ENCODE measurements at regions not wholly inside any gene's neighbourhood (a gene's known extent, or its start where the extent isn't known, plus 50 kb on each side); places are given as distances from the start of the nearest gene placed in this dataset.

DNA sequence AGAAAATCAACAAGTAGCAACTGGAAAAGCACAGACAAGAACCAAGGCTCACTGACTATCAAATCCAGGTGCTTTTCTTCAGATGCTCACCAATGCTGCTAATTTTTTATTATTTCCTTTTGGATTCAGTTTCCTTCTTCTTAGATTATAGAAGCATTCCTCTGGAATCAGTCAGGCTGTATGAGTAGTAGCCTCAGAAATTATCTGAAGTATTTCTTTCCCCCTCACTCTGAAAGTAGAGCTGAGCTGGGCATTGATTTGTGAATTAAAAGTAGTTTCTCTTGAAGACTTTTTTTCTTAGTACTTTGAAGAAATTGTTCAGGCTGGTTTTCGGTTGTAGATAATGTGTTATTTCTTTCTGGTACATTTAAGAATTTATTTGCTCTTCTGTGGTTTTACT, 273.7 kb downstream of the NOL4 start:
- Histone ChIP-seq H3K27me3 (ENCODE audit: insufficient read depth, low read length, poor library complexity) (no peaks in the 10 kb centered on the region), H3K56ac (ENCODE audit: low read length) (no peak overlapping the region), H3K4ac (ENCODE audit: low read depth, low read length) (no peak overlapping the region), H3K4me3 (ENCODE audit: low read length) (no peak overlapping the region), H3K18ac (ENCODE audit: low read length) (no peak overlapping the region), H3K27ac (ENCODE audit: low read depth, low read length) (no peak overlapping the region), H3K79me1 (ENCODE audit: low read length) (no peaks in the 10 kb centered on the region), H3K79me2 (ENCODE audit: control insufficient read depth, insufficient read depth, low read length) (no peaks in the 10 kb centered on the region), H4K8ac (ENCODE audit: low read depth, low read length) (no peak overlapping the region), H2AK5ac (ENCODE audit: low read length) (no peak overlapping the region), H3K4me1 (ENCODE audit: control insufficient read depth, low read depth, low read length) (no peaks in the 10 kb centered on the region), H4K5ac (ENCODE audit: low read length) (no peak overlapping the region), H2BK5ac (ENCODE audit: low read length) (no peak overlapping the region), H2BK120ac (ENCODE audit: low read depth, low read length) (no peak overlapping the region), H3K36me3 (ENCODE audit: control insufficient read depth, insufficient read depth, low read length) (no peaks in the 10 kb centered on the region), H3K9ac (ENCODE audit: low read length) (no peak overlapping the region), H3K4me2 (ENCODE audit: low read length) (no peak overlapping the region), H3K23ac (ENCODE audit: low read length) (no peak overlapping the region), H2BK15ac (replicated peaks; ENCODE audit: low read depth) (no peak overlapping the region)
- DNase-seq = no peak
- no CpG with 5 or more reads among the region's 1 CpG for WGBS (ENCODE audit: extremely low coverage, insufficient coverage, low lambda C conversion rate)

DNA sequence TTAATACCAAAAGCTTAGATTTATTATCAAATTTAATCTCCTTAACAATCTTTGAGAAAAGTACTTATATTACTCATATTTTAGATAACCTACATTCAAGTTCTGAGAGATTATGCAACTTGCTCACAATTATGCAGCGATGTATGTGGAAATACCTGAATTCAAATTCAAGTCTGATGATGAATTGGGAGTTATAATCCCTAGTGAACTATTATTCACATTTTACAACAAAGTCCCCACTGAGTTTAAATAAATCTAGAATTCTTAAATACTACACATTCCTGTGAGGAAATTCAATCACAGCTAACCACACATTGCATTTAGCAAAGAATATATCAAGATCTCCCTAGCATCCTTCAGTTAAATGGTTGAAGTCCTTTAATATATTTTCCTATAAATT, 278.4 kb downstream of the NOL4 start:
- H3K56ac ChIP-seq (ENCODE audit: low read length) = no peak overlapping the region

DNA sequence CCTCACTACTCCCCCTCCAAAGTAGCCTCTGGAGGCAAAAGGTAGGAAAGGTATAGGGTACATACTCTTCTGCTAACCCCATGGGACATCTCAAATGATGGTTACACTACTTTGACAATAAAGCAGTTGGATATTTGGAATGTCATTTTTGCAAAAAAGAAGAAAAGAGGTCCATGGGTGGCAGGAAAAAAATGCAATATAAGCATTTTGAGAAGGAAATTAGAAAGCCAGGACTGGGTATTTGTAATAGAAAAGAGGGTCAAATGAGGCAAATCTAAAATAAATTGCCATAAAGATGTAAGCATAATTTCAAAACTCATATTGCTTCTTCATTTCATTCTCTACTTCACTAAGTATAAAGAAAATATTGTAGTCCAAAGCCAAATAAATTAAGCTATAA, 280.2 kb downstream of the NOL4 start:
- no peak overlapping the region for H4K8ac ChIP-seq (ENCODE audit: low read depth, low read length)
- H2BK120ac ChIP-seq (ENCODE audit: low read depth, low read length) = no peak overlapping the region
- H3K79me1 ChIP-seq (ENCODE audit: low read length) = no peaks in the 10 kb centered on the region
- no peak overlapping the region for H3K4me2 ChIP-seq (ENCODE audit: low read length)
- no peak overlapping the region for H3K23ac ChIP-seq (ENCODE audit: low read length)
- H3K27ac ChIP-seq (ENCODE audit: low read depth, low read length) = no peak overlapping the region
- H3K4ac ChIP-seq (ENCODE audit: low read depth, low read length) = no peak overlapping the region
- H3K4me3 ChIP-seq (ENCODE audit: low read length) = no peak overlapping the region
- no peak overlapping the region for H3K9ac ChIP-seq (ENCODE audit: low read length)
- no peaks in the 10 kb centered on the region for H3K79me2 ChIP-seq (ENCODE audit: control insufficient read depth, insufficient read depth, low read length)
- no peaks in the 10 kb centered on the region for H3K4me1 ChIP-seq (ENCODE audit: control insufficient read depth, low read depth, low read length)
- no peaks in the 10 kb centered on the region for H3K36me3 ChIP-seq (ENCODE audit: control insufficient read depth, insufficient read depth, low read length)
- H4K5ac ChIP-seq (ENCODE audit: low read length) = no peak overlapping the region
- H3K18ac ChIP-seq (ENCODE audit: low read length) = no peak overlapping the region
- H3K56ac ChIP-seq (ENCODE audit: low read length) = no peak overlapping the region
- H3K27me3 ChIP-seq (ENCODE audit: insufficient read depth, low read length, poor library complexity) = no peaks in the 10 kb centered on the region
- no peak overlapping the region for H2BK5ac ChIP-seq (ENCODE audit: low read length)
- no peak overlapping the region for H2BK15ac ChIP-seq (replicated peaks; ENCODE audit: low read depth)
- DNase-seq = no peak
- H2AK5ac ChIP-seq (ENCODE audit: low read length) = no peak overlapping the region

More for the DNA sequence above, 278.4 kb downstream of the NOL4 start:
- Histone ChIP-seq H3K4me1 (ENCODE audit: control insufficient read depth, low read depth, low read length) (no peaks in the 10 kb centered on the region), H2BK15ac (replicated peaks; ENCODE audit: low read depth) (no peak overlapping the region), H3K4me2 (ENCODE audit: low read length) (no peak overlapping the region), H4K5ac (ENCODE audit: low read length) (no peak overlapping the region), H3K4me3 (ENCODE audit: low read length) (no peak overlapping the region), H3K36me3 (ENCODE audit: control insufficient read depth, insufficient read depth, low read length) (no peaks in the 10 kb centered on the region), H3K18ac (ENCODE audit: low read length) (no peak overlapping the region), H4K8ac (ENCODE audit: low read depth, low read length) (no peak overlapping the region), H3K79me1 (ENCODE audit: low read length) (no peaks in the 10 kb centered on the region), H3K27me3 (ENCODE audit: insufficient read depth, low read length, poor library complexity) (no peaks in the 10 kb centered on the region), H3K23ac (ENCODE audit: low read length) (no peak overlapping the region), H3K9ac (ENCODE audit: low read length) (no peak overlapping the region), H2BK5ac (ENCODE audit: low read length) (no peak overlapping the region), H2AK5ac (ENCODE audit: low read length) (no peak overlapping the region), H3K27ac (ENCODE audit: low read depth, low read length) (no peak overlapping the region), H2BK120ac (ENCODE audit: low read depth, low read length) (no peak overlapping the region), H3K79me2 (ENCODE audit: control insufficient read depth, insufficient read depth, low read length) (no peaks in the 10 kb centered on the region), H3K4ac (ENCODE audit: low read depth, low read length) (no peak overlapping the region)
- no peak for DNase-seq
- no CpG with 5 or more reads among the region's 1 CpG for WGBS (ENCODE audit: extremely low coverage, insufficient coverage, low lambda C conversion rate)

DNA sequence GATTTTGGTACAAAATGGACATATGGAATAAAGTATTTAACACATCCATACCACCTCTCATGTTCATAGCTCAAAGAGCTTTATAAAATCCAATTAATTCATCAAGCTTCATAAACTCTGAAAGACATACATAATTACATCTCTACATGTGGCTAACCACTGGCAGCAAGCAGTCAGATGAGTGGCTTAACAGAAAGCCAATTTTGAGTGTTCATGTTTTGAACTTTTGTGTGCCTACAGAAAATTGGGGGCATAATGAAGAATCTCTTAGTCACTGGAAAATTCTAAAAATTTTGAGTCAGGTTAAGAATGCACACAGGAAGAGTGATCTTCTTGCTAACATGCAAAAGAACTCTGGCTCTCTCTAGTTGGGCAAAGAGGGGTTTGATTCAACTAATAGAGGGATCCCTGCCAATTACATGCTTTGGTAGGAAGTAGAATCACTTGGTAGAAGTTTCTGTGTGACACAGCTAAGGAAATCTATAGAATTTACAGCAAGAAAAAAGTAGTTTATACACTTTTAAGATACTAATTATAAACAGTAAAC, 287.4 kb downstream of the NOL4 start:
- no peak overlapping the region for H2BK120ac ChIP-seq (ENCODE audit: low read depth, low read length)
- no peak overlapping the region for H4K5ac ChIP-seq (ENCODE audit: low read length)
- no peak overlapping the region for H3K56ac ChIP-seq (ENCODE audit: low read length)
- no peak overlapping the region for H3K18ac ChIP-seq (ENCODE audit: low read length)
- no peaks in the 10 kb centered on the region for H3K79me1 ChIP-seq (ENCODE audit: low read length)
- H3K4ac ChIP-seq (ENCODE audit: low read depth, low read length) = no peak overlapping the region
- H3K27ac ChIP-seq (ENCODE audit: low read depth, low read length) = no peak overlapping the region
- no peak overlapping the region for H3K9ac ChIP-seq (ENCODE audit: low read length)
- no peaks in the 10 kb centered on the region for H3K27me3 ChIP-seq (ENCODE audit: insufficient read depth, low read length, poor library complexity)
- no peaks in the 10 kb centered on the region for H3K79me2 ChIP-seq (ENCODE audit: control insufficient read depth, insufficient read depth, low read length)
- no peak overlapping the region for H2BK5ac ChIP-seq (ENCODE audit: low read length)
- H3K4me2 ChIP-seq (ENCODE audit: low read length) = no peak overlapping the region
- H3K36me3 ChIP-seq (ENCODE audit: control insufficient read depth, insufficient read depth, low read length) = no peaks in the 10 kb centered on the region
- no peak overlapping the region for H2AK5ac ChIP-seq (ENCODE audit: low read length)
- no peak overlapping the region for H2BK15ac ChIP-seq (replicated peaks; ENCODE audit: low read depth)
- H3K4me1 ChIP-seq (ENCODE audit: control insufficient read depth, low read depth, low read length) = no peaks in the 10 kb centered on the region
- no peak overlapping the region for H4K8ac ChIP-seq (ENCODE audit: low read depth, low read length)
- H3K23ac ChIP-seq (ENCODE audit: low read length) = no peak overlapping the region
- no peak overlapping the region for H3K4me3 ChIP-seq (ENCODE audit: low read length)
- no peak for DNase-seq

DNA sequence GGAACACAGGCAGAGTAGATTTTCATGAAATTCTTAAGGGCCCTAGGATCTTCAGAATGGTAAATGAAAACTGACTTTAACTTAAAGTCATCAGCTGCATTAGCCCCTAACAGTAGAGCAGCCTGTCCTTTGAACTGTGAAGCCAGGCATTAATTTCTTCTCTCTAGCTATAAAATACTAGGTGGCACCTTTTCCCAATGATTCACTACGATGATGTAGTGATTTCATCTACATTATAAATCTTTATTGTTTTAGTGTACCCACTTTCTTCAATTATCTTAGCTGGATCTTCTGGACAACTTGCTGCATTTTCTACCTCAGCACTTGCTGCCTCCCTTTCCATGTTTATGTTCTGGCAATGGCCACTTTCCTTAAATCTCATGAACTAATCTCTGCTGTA, 290.5 kb downstream of the NOL4 start:
- no peaks in the 10 kb centered on the region for H3K36me3 ChIP-seq (ENCODE audit: control insufficient read depth, insufficient read depth, low read length)
- H3K4ac ChIP-seq (ENCODE audit: low read depth, low read length) = no peak overlapping the region
- no peak overlapping the region for H3K18ac ChIP-seq (ENCODE audit: low read length)
- no peak overlapping the region for H3K27ac ChIP-seq (ENCODE audit: low read depth, low read length)
- H3K9ac ChIP-seq (ENCODE audit: low read length) = no peak overlapping the region
- H3K79me1 ChIP-seq (ENCODE audit: low read length) = no peaks in the 10 kb centered on the region
- H4K5ac ChIP-seq (ENCODE audit: low read length) = no peak overlapping the region
- H2BK15ac ChIP-seq (replicated peaks; ENCODE audit: low read depth) = no peak overlapping the region
- no CpG with 5 or more reads among the region's 1 CpG for WGBS (ENCODE audit: extremely low coverage, insufficient coverage, low lambda C conversion rate)
- no peaks in the 10 kb centered on the region for H3K4me1 ChIP-seq (ENCODE audit: control insufficient read depth, low read depth, low read length)
- H3K4me3 ChIP-seq (ENCODE audit: low read length) = no peak overlapping the region
- no peak overlapping the region for H3K23ac ChIP-seq (ENCODE audit: low read length)
- no peak overlapping the region for H3K4me2 ChIP-seq (ENCODE audit: low read length)
- no peak overlapping the region for H2BK5ac ChIP-seq (ENCODE audit: low read length)
- no peak overlapping the region for H4K8ac ChIP-seq (ENCODE audit: low read depth, low read length)
- H3K56ac ChIP-seq (ENCODE audit: low read length) = no peak overlapping the region
- DNase-seq = no peak
- H2AK5ac ChIP-seq (ENCODE audit: low read length) = no peak overlapping the region
- no peaks in the 10 kb centered on the region for H3K79me2 ChIP-seq (ENCODE audit: control insufficient read depth, insufficient read depth, low read length)
- H2BK120ac ChIP-seq (ENCODE audit: low read depth, low read length) = no peak overlapping the region
- H3K27me3 ChIP-seq (ENCODE audit: insufficient read depth, low read length, poor library complexity) = no peaks in the 10 kb centered on the region

DNA sequence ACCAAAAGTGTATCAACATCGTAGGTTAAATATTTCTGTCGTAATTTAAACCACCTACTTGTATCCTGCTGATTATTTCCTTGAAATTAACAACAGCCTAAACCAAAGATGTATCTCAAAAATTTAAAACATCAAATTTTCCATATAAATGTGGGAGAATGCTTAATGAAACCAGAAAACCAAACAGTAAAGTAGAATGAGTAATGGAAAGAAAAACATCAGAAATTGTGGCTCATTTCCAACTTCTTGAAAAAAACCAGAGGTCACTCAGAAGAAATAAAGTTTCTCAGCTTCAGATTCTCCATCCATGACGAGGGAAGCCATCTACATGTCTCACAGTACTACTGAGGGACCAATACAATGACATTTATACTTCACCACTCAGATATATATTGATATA, 296.5 kb downstream of the NOL4 start:
- Histone ChIP-seq H3K27me3 (ENCODE audit: insufficient read depth, low read length, poor library complexity) (no peaks in the 10 kb centered on the region), H4K5ac (ENCODE audit: low read length) (no peak overlapping the region), H3K9ac (ENCODE audit: low read length) (no peak overlapping the region), H3K4me1 (ENCODE audit: control insufficient read depth, low read depth, low read length) (no peaks in the 10 kb centered on the region), H2BK15ac (replicated peaks; ENCODE audit: low read depth) (no peak overlapping the region), H2BK5ac (ENCODE audit: low read length) (no peak overlapping the region), H3K27ac (ENCODE audit: low read depth, low read length) (no peak overlapping the region), H4K8ac (ENCODE audit: low read depth, low read length) (no peak overlapping the region), H3K79me2 (ENCODE audit: control insufficient read depth, insufficient read depth, low read length) (no peaks in the 10 kb centered on the region), H3K56ac (ENCODE audit: low read length) (no peak overlapping the region), H3K18ac (ENCODE audit: low read length) (no peak overlapping the region), H3K4me2 (ENCODE audit: low read length) (no peak overlapping the region), H3K4me3 (ENCODE audit: low read length) (no peak overlapping the region), H3K4ac (ENCODE audit: low read depth, low read length) (no peak overlapping the region), H2AK5ac (ENCODE audit: low read length) (no peak overlapping the region), H3K36me3 (ENCODE audit: control insufficient read depth, insufficient read depth, low read length) (no peaks in the 10 kb centered on the region), H3K79me1 (ENCODE audit: low read length) (no peaks in the 10 kb centered on the region), H3K23ac (ENCODE audit: low read length) (no peak overlapping the region), H2BK120ac (ENCODE audit: low read depth, low read length) (no peak overlapping the region)
- DNase-seq = no peak
- no CpG with 5 or more reads among the region's 3 CpGs for WGBS (ENCODE audit: extremely low coverage, insufficient coverage, low lambda C conversion rate)

Data from mesendoderm (in vitro differentiated cells).